ENCODE measurements at regions not wholly inside any gene's neighbourhood (a gene's known extent, or its start where the extent isn't known, plus 50 kb on each side); places are given as distances from the start of the nearest gene placed in this dataset.
"Not testable (repeated sequence)": the region's sequence is repeated elsewhere in the genome, so short reads cannot be mapped to it uniquely, and the experiment has no call there.

DNA sequence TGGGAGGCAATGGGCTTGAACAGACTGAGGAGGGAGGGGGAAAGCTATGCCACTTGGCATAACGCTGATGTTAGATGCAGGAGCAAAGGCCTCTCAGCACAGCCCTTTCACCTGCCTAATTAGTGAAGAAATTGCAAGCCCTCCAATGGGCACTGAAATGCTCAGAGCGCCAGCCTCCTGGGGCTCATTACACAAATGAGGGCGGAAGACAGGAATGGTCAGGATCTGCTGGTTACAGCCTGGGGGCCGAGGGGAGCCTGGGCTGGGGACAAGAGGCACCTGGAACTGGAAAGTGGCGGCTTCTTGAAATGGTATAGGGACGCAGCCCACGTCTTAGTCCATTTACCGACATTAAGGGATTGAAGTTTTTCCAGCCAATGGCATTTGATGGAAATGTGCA lies 50.2 kb upstream of the PLET1 start:
- no peak for DNase-seq (ENCODE audit: low read depth)

DNA sequence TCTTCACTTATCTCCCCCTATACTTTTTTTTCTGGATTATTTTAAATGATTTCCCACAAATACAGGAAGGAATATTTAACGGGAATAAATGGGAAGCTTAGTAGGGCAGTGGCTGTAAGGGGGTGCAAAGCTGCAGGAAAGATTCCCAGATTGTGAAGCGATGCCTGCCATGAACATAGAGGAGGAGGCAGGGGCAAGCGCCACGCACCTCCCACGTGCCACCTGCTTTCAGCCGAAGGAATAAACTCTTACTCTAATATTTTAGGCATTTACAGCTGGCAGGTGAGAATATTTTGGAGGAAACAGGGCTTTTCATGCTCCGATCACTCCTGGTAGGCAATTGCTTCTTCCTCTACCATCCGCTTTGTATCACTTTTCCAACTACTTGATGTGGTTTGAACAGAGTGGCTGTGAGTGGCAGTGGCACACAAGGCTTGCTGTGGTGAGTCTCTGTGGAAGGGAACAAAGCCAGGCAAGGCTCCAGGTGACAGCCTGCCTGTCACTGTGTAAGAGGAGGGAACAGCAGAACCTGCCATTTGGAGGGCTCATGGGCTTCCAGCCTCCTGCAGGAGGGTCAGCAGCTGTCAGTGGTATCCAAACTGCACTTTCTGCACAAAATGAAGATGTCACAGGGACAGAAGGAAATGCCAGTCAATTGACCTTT lies 54.5 kb upstream of the PLET1 start:
- no peak for DNase-seq (ENCODE audit: low read depth)

DNA sequence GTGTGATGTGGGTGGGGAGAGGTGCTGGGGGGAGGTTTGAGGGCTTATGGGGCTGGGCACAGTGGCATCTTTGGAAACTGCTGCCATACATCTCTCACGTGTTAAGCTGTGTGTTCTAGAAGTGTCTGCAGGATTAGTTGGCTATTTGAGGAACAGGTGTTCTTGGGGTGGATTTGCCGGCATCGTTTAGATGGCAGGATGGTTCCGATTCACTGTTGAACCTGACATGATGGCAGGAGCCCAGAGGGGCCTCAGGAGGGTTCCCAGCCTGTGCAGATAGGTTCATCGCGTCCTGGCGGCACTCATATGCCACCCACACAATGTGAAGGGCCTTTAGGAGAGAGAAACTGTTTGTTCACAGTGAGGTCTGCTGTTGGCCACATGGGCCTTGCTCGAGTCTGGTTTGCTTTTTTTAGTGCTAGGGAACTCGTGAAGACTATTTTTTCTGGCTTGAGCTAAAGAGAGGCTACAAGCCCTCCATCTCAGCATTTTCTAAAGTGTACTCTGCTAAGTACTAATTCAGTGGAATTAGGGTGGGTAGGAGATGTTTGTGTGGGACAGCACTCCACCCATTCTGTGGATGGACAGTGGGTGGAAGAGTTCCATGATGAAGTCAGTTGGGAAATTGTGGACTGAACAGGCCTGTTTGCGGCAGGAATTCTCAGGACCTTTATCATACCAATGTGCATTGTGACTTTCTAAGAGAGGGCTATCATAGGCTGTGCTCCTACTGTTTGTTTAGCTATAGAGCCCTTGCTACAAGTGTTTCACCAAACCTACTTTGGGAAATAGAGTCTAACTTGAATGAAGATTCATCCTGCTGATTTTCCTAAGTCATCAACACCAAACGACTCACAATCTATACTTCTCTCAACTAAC lies 55.4 kb upstream of the PLET1 start:
- DNase-seq (ENCODE audit: low read depth): no peak

- DNase-seq (ENCODE audit: low read depth): no peak
These were observed 56.3 kb upstream of the PLET1 start for GRCh38 chr11:112316971-112317370.

GRCh38 chr11:112318184-112318591 lies 57.5 kb upstream of the PLET1 start:
- DNase-seq (ENCODE audit: low read depth): no peak

GRCh38 chr11:112318661-112319060 lies 58.0 kb upstream of the PLET1 start:
- DNase-seq (ENCODE audit: low read depth): no peak

DNA sequence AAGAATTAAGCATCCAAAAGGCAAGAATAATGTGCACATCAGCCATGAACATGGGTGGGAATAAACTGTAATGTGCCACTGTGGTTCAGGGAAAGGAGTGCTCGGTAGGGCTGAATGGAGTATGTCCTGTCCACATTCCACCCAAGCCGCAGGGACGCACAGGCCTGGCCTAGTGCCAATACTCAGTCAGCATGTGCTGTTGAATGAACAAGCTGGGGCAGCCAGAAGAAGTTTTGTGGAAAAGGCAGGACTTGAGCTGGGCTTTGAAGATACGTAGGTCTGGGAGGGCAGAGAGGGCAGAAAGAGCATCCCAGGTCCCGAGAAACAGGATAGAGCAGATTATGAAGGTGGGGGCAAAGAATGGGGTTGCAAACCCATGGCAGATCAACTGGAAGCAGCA lies 60.0 kb upstream of the PLET1 start:
- no peak for DNase-seq (ENCODE audit: low read depth)

DNA sequence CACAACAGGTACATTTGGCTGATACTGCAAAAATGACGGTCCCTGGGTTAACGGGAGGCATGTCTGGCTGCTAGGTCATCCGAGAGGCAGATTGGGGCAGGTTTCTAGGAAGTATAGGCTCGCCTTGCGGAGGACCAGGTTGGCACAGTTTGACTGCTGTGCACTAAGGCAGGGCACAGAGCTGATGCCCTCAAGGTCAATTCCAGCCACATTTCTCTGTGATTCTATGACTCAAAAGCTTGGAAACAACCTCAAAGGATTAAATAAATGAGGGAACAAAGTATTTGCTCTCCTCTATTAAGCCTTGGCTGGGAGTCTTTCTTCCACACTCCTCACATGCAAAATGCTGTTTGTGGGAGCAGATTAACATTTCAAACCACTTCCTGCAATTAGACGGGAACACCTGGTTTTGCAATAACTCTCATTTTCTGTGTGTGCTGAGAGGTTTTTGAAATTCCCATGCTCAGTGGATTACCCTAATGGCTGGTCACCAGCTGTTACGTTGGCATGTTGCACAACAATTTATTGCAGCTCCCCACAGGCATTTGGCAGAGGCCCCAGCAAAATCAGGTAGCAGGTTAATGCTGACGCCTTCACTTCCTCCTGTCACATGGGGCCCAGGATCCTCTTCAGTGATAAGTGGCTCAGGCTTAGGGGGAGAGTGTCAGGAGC lies 61.0 kb upstream of the PLET1 start:
- no peak for DNase-seq (ENCODE audit: low read depth)

DNA sequence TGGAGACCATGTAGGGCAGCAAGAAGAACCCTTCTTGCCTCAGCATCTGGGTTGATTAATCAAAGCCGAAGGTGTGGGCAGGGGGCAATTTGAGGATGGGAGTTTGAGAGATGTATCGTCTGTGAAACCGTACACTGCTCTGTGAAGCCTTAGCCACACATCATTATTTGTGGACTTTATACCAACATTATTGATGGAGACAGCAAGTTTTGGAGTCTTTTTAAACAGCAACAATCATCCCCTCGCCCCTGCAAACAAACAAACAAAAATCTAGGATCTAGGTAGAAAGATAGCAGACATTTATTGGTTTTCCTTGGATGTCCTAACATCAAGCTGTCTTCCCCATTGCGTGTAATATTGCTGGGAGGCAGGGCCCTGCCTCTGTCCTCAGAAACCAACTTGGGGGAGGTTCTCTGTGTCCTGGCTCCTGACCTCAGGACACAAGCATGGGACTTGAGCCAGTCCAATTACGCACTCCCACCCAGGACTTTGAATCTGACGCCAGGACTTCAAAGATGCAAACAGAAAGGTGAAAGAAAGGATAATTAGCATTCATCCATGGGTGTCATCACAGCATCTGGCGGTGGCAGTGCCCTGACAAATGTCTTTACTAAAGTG lies 61.6 kb upstream of the PLET1 start:
- DNase-seq (ENCODE audit: low read depth): no peak

GRCh38 chr11:112334381-112334780 lies 73.7 kb upstream of the PLET1 start:
- no peak for DNase-seq (ENCODE audit: low read depth)

DNA sequence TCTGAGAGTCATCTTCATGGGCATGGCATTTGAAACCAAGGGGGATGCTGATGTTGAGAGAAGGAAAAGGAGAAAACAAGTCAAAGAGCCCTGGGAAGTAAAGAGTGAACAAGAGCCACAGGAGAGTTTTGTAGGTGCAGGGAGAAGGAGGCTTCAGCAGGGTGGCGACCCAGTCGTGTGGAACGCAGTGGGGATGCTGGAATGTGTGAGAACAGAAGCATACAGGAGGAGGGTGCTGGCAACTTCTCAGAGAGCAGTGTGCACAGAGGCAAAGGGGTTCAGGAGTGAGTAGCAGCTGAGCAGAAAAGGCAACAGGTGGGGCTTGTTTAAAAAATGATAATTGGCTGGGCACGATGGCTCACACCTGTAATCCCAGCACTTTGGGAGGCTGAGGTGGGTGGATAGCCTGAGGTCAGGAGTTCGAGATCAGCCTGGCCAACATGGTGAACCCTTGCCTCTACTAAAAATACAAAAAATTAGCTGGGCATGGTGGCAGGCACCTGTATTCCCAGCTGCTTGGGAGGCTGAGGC lies 75.8 kb upstream of the PLET1 start:
- no peak for DNase-seq (ENCODE audit: low read depth)

- no peak for DNase-seq (ENCODE audit: low read depth)
These were observed 78.9 kb upstream of the PLET1 start for GRCh38 chr11:112339566-112339965.

- no peak for DNase-seq (ENCODE audit: low read depth)
These were observed 82.8 kb upstream of the PLET1 start for GRCh38 chr11:112343368-112344039.

DNA sequence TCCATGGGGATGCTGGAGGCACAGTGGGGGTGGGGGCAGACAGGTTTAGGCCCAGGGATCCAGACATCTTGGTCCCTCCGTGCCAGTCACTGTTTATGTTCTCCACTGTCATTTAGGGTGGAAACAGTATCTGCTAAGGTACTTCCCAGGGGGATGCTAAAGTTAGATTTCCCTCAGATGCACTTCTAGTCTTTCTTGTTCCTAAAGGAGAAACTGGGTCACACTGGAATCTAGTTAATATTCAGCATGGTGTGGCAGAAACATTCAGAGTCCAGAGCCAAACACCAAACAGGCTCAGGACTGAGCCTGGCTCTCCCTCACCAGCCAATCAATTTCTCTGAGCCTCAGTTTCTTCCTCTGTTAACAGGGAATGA lies 83.4 kb upstream of the PLET1 start:
- no peak for DNase-seq (ENCODE audit: low read depth)

DNA sequence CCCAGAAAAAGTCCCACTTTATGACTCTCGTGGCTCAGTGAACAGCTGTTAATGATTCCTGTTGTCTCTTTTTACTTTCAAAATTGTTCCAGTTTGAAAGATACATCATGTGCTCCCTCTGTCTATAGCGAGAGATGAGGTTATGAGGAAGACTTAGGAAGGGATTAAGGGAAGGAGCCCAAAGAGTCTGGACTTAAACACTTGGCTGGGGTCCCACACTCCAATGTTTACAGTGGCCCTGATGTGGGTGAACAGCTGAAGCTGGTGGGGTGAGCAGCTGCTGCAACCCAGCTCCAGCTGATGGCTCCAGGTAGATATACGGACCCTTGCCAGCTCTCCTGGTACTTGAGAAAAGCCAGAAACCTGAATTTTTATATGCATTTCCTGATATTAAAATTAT lies 84.5 kb upstream of the PLET1 start:
- no peak for DNase-seq (ENCODE audit: low read depth)

DNA sequence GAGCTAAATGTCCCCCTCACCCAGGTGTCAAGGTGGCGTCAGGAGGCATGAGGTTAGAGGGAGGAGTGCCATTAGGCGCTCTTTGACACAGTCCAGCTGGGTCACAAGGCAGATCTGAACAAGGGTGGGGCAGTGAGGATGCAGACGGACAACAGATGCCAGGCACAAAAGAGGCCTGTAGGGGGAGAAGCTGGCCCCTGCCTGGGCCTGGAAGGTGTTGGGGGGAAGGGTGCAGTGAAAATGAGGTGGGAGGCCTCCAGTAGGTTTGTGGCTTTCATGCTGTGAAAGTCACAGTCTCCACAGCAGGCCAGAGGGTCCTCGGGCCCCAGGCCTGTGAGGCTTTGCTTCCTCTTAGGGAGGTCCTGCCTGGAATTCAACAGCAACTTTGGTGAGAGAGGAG lies 85.0 kb upstream of the PLET1 start:
- no peak for DNase-seq (ENCODE audit: low read depth)

DNA sequence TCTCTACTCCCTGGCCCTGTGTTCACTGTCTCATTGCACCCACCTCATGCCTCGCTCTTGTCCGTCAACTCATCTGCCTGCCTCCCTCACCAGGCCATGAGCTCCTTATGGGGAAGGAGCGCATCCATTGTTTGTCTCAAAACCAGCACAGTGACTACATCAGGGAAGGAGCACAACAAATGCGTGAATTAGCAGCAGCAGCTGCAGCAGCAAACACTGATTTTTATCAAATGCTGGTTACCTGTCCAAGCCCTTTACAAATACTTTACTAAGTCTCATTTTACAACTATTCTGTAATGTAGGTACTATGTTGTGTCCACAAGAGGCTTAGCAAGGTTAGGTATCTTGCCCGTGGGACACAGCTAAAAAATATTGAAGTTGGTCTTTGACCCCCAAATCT lies 85.9 kb upstream of the PLET1 start:
- no peak for DNase-seq (ENCODE audit: low read depth)

DNA sequence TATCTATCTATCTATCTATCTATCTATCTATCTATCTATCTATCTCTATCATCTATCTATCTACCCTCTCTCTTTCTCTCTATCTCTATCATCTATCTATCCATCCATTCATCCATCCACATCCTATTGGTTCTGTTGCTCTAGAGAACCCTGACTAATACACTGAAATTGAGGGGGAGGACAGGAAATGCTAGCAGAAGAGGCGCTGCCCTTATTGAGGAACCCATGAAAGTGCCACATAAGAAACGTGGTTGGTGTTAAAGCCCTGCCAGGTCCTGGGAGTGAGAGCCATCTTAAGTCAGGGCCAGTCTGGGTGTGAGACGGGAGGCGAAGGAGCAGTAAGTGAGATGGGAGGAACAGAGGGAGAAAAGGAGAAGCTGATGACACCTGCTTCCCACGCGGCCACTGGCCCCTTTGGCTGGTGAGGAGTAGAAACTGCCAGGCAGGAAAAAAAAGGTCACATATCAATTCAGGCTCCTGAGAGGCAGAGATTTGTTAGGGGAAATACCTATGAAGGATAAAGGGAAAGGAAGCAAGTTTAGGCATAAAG lies 87.9 kb upstream of the PLET1 start:
- no peak for DNase-seq (ENCODE audit: low read depth)

- not testable (repeated sequence) for DNase-seq (ENCODE audit: low read depth)
These were observed 90.8 kb upstream of the PLET1 start for GRCh38 chr11:112351423-112351822.

- DNase-seq (ENCODE audit: low read depth): no peak
These were observed 92.2 kb upstream of the PLET1 start for GRCh38 chr11:112352907-112353306.

- DNase-seq (ENCODE audit: low read depth): no peak
These were observed 93.7 kb upstream of the PLET1 start for GRCh38 chr11:112354364-112354763.
